ENCODE measurements at regions not wholly inside any gene's neighbourhood (a gene's known extent, or its start where the extent isn't known, plus 50 kb on each side); places are given as distances from the start of the nearest gene placed in this dataset.

DNA sequence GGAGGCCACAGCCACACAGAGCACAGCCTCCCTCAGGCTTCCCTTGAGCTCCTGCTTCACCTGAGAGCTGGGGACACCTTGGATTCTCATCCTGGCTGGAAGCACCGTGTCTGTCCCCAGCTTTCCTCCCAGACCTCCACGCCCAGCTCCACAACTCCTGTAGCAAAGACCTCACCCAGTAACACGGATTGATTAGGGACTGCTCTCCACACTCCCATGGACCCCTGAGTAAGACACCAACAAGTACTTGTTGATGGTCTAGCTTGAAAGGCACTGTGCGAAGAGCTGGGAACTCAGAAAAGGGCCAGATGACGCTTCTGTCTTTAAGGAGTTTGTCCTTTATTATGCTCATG, 109.6 kb downstream of the DLL1 start:
- Mint-ChIP-seq H3K27me3 (ENCODE audit: low read depth) (peaks cover 15% of the 10 kb centered on the region), H3K36me3 (no peaks in the 10 kb centered on the region), H3K4me3 (no peak overlapping the region), H3K4me1 (no peaks in the 10 kb centered on the region), H3K9me3 (peaks cover 5% of the 10 kb centered on the region), H3K27ac (no peak overlapping the region)
- DNase-seq (ENCODE audit: low spot score in 2 of 2, unreplicated experiment in 2 of 2): no peak
- TF ChIP-seq, protein P1, sequence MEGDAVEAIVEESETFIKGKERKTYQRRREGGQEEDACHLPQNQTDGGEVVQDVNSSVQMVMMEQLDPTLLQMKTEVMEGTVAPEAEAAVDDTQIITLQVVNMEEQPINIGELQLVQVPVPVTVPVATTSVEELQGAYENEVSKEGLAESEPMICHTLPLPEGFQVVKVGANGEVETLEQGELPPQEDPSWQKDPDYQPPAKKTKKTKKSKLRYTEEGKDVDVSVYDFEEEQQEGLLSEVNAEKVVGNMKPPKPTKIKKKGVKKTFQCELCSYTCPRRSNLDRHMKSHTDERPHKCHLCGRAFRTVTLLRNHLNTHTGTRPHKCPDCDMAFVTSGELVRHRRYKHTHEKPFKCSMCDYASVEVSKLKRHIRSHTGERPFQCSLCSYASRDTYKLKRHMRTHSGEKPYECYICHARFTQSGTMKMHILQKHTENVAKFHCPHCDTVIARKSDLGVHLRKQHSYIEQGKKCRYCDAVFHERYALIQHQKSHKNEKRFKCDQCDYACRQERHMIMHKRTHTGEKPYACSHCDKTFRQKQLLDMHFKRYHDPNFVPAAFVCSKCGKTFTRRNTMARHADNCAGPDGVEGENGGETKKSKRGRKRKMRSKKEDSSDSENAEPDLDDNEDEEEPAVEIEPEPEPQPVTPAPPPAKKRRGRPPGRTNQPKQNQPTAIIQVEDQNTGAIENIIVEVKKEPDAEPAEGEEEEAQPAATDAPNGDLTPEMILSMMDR (IDR thresholded peaks at IDR 0.05; ENCODE audit: unreplicated experiment): no peak

DNA sequence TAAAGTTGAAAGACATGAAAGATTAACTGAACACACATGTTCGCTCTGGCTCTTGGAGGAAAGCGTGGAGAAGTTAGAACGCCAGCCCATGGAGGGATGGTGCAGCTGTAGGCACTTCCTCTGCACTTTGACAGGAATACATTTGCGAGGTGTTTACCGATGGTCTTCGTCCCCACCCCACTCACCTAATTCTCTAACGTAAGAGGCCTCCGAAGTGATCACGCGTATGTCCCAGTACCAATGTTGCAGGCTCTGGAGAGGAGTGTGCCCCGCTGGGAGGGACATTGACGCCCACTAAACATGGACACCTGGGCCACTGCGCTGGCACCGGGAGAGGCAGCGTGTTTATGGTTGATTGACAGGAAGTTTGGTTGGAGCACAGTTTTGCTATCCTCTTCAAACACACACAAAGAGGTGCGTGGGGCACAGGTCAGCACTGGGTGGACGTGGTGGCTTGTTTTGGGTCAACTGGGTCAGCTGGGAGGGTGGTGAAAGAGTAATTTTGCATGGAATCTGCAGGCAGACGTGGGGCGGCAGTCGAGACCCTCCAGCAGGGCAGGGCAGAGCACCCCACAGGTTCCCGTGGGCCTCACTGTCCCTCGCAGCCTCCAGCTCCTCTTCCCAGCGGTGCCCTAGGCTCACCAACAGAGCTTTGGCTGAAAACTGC, 110.1 kb downstream of the DLL1 start:
- Mint-ChIP-seq H3K9me3 (peaks cover 5% of the 10 kb centered on the region), H3K4me3 (no peak overlapping the region), H3K4me1 (no peaks in the 10 kb centered on the region), H3K36me3 (no peaks in the 10 kb centered on the region), H3K27me3 (ENCODE audit: low read depth) (peaks cover 15% of the 10 kb centered on the region), H3K27ac (no peak overlapping the region)
- TF ChIP-seq, protein P1 (IDR thresholded peaks at IDR 0.05; ENCODE audit: unreplicated experiment): no peak
- DNase-seq (ENCODE audit: low spot score in 2 of 2, unreplicated experiment in 2 of 2): peak in 1 of 2 experiments; percentile 29

DNA sequence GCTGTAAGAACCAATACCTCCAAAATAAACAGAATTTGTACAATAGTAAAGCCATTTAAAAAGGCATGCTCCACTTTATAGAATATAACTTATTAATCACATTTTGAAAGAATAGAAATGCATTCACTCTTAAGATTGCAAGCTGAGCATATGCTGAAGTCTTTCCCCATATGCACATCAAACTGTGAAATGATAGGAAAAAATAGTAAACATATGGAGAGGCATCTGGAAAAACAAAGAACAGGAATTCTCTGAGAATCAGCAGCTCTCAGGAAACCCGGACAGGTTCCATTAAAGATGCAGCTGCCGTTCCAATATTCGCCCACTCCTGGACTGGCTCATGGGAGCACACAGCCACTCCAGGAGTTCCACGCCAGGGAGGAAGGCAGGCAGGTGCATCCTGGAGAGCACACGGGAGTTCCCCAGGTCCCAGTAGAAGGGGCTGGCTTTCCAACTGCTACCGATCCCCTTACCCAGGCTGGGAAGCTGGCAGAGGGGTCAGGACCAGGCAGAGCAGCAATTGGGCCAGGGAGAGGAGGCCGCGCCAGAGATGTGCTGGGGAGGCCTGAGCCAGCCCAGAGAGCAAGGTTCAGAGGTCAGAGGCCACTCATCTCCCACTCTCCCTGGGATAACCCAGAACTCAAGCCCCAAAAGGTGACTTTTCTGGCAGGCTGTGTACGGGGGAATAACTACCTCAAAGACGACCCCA, 111.1 kb downstream of the DLL1 start:
- H3K27me3 Mint-ChIP-seq (ENCODE audit: low read depth): peaks cover 15% of the 10 kb centered on the region
- H3K4me3 Mint-ChIP-seq: no peak overlapping the region
- no peak for DNase-seq (ENCODE audit: low spot score in 2 of 2, unreplicated experiment in 2 of 2)
- no peaks in the 10 kb centered on the region for H3K36me3 Mint-ChIP-seq
- TF ChIP-seq, protein P1 (IDR thresholded peaks at IDR 0.05; ENCODE audit: unreplicated experiment): no peak
- H3K9me3 Mint-ChIP-seq: peaks cover 5% of the 10 kb centered on the region
- H3K4me1 Mint-ChIP-seq: no peaks in the 10 kb centered on the region
- H3K27ac Mint-ChIP-seq: no peak overlapping the region

DNA sequence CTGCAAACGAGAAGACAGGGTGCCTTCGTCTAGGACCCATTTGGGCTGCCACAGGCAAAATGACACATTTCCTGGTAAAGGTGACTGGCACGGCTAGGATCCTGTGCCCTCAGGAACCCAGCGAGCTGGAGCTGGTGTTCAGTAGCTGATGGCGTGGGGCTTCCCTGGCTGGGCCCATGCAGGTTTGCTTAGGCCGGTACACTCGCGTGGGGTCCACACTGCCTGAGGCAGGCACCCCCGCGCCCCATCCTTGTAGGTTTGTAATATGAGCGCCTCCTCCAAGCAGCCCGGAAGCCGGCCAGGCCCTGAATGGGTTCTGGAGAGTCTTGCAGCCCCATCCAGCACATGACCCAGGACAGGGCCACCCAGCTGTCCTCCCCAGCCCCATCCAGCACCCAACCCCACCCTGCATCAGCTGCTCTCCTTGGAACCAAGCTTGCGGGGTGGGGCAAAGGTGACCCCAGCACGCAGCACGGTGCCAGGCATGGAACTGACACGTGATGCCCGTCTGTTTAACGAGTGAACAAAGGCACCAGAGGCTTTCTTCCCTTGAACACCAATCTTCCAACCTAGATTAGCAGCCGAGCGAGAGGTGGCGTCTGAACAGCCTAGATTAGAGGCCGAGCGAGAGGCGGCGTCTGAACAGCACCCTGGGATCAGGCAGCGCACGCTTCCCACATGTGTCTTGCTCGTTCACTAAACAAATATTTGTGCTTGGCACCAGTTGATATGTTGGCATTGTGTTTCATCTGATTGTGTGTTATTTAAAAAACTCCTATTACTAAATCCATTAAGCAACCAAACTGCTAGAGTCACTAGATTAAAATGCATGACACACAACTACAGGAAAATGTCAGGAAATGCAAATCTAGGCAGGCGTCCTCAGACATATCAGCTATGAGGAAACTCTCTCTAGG, 112.1 kb downstream of the DLL1 start:
- DNase-seq (ENCODE audit: low spot score in 2 of 2, unreplicated experiment in 2 of 2): peak in 1 of 2 experiments; percentile 34
- H3K4me1 Mint-ChIP-seq: no peaks in the 10 kb centered on the region
- TF ChIP-seq, protein P1 (IDR thresholded peaks at IDR 0.05; ENCODE audit: unreplicated experiment): no peak

DNA sequence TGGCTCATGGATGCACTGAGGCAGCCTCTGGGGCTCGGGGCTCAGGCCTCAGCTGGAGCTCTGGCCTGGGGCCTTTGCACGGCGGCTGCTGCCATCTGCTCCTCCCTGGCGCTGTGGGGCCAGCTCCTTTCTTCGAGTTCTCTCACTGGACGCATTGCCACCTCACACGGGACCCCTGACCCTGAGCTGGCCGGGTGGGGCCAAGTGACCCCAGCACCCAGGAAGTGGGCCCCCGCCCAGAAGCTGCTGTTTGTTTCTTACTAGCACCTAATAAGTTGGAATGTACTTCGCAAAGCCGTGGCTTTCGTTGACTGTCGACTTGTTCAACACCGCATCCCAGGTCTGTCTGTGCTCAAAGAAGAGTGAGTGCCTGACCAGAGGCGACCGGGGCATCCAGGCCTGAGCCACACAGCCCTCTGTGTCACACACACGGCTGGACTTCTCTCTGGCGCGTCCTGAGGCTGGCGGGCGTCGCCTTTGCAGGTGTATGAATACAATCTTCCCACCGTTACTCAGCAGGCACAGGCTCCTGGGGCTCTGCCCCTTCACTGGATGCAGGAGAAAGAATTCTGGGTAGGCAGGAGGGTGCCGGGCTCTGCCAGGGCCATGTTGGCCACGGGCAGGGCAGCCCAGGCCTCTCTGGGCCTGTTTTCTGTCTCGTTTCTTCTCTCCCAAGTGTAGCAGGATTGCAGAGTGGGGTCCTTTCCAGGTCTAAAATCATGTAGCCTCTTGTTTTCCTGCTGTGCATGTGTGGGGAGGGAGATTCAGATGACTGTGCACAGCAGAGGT, 112.9 kb downstream of the DLL1 start:
- no peak overlapping the region for H3K27ac Mint-ChIP-seq
- TF ChIP-seq, protein P1 (IDR thresholded peaks at IDR 0.05; ENCODE audit: unreplicated experiment): no peak
- peak in 1 of 2 experiments; percentile 35 for DNase-seq (ENCODE audit: low spot score in 2 of 2, unreplicated experiment in 2 of 2)
- H3K4me1 Mint-ChIP-seq: no peaks in the 10 kb centered on the region
- H3K27me3 Mint-ChIP-seq (ENCODE audit: low read depth): peaks cover 14% of the 10 kb centered on the region
- H3K9me3 Mint-ChIP-seq: no peaks in the 10 kb centered on the region
- H3K36me3 Mint-ChIP-seq: no peaks in the 10 kb centered on the region
- H3K4me3 Mint-ChIP-seq: no peak overlapping the region

More for the DNA sequence above, 112.1 kb downstream of the DLL1 start:
- Mint-ChIP-seq H3K36me3 (no peaks in the 10 kb centered on the region), H3K4me3 (no peak overlapping the region), H3K9me3 (peaks cover 5% of the 10 kb centered on the region), H3K27ac (no peak overlapping the region), H3K27me3 (ENCODE audit: low read depth) (peaks cover 15% of the 10 kb centered on the region)
